ENCODE measurements at regions not wholly inside any gene's neighbourhood (a gene's known extent, or its start where the extent isn't known, plus 50 kb on each side); places are given as distances from the start of the nearest gene placed in this dataset.

DNA sequence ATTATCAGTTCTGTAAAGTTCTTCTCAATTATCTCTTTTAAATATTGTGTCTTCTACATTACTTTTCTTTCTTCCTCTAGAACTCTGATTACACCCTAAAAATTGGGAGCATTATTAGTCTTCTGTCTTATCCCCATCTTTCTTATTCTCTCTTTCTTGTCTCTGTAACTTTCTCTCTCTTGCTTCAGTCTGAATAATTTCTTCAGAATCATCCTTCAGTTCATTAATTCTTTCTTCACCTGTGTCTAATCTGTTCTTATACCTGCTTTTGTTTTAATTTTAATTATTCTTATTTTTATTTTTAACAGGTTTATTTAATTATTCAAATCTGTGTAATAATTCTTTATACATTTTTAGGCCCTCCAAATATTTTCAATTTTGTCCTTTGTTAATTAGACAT, 114.3 kb downstream of the GATA3 start:
- H3K27ac ChIP-seq (ENCODE audit: low read depth, low read length) = no peak overlapping the region
- Mint-ChIP-seq H3K27me3 (ENCODE audit: low read depth, unreplicated experiment) (peaks cover 5% of the 10 kb centered on the region), H3K9me3 (ENCODE audit: unreplicated experiment) (peaks cover 6% of the 10 kb centered on the region), H3K27ac (ENCODE audit: unreplicated experiment) (no peak overlapping the region), H3K36me3 (ENCODE audit: low read depth, unreplicated experiment) (no peaks in the 10 kb centered on the region), H3K4me1 (ENCODE audit: low read depth, unreplicated experiment) (no peaks in the 10 kb centered on the region), H3K4me3 (ENCODE audit: unreplicated experiment) (no peak overlapping the region)
- no peaks in the 10 kb centered on the region for H3K36me3 ChIP-seq (ENCODE audit: insufficient read depth, low read length)
- TF ChIP-seq, protein P1, sequence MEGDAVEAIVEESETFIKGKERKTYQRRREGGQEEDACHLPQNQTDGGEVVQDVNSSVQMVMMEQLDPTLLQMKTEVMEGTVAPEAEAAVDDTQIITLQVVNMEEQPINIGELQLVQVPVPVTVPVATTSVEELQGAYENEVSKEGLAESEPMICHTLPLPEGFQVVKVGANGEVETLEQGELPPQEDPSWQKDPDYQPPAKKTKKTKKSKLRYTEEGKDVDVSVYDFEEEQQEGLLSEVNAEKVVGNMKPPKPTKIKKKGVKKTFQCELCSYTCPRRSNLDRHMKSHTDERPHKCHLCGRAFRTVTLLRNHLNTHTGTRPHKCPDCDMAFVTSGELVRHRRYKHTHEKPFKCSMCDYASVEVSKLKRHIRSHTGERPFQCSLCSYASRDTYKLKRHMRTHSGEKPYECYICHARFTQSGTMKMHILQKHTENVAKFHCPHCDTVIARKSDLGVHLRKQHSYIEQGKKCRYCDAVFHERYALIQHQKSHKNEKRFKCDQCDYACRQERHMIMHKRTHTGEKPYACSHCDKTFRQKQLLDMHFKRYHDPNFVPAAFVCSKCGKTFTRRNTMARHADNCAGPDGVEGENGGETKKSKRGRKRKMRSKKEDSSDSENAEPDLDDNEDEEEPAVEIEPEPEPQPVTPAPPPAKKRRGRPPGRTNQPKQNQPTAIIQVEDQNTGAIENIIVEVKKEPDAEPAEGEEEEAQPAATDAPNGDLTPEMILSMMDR (IDR thresholded peaks at IDR 0.05; ENCODE audit: insufficient read depth, low read depth, low read length) = no peak
- TF ChIP-seq EZH2 (IDR thresholded peaks at IDR 0.05; ENCODE audit: insufficient read depth, low read length) = no peak
- DNase-seq (ENCODE audit: low read depth) (no peak), FAIRE-seq (no peak)
- H3K4me3 ChIP-seq (ENCODE audit: insufficient read depth, low read depth, low read length) = no peak overlapping the region
- H3K4me1 ChIP-seq (ENCODE audit: insufficient read depth, low read length) = no peaks in the 10 kb centered on the region
- no peaks in the 10 kb centered on the region for H4K20me1 ChIP-seq (ENCODE audit: insufficient read depth, low read length)
- H3K9me3 ChIP-seq (ENCODE audit: insufficient read depth, low read depth, low read length) = no peaks in the 10 kb centered on the region
- H3K4me2 ChIP-seq (ENCODE audit: low read length) = no peak overlapping the region
- H3K79me2 ChIP-seq (ENCODE audit: insufficient read depth, low read length) = no peaks in the 10 kb centered on the region
- no peak overlapping the region for H2AFZ ChIP-seq (ENCODE audit: low read depth, low read length)
- no peak overlapping the region for H3K9ac ChIP-seq (ENCODE audit: low read length)
- no peaks in the 10 kb centered on the region for H3K27me3 ChIP-seq (ENCODE audit: insufficient read depth, low read length)

DNA sequence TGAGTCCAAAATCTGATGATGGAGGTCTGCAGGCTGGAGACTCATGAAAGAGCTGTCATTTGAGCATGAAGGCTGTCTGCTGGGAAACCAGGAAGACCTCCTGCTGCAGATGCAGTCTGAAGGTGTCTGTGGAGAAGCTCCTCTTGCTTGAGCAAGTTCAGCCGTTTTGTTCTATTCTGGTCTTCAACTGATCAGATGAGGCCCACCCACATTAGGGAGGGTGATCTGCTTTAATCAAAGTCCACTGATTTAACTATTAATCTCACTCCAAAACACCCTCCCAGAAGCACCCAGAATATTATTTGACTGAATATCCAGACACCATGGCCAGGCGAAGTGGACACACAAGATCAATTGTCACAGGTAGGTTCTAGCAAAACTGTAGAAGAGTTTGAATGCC, 116.5 kb downstream of the GATA3 start:
- Histone ChIP-seq H4K20me1 (ENCODE audit: insufficient read depth, low read length) (no peaks in the 10 kb centered on the region), H3K36me3 (ENCODE audit: insufficient read depth, low read length) (no peaks in the 10 kb centered on the region), H3K9ac (ENCODE audit: low read length) (no peak overlapping the region), H3K4me2 (ENCODE audit: low read length) (no peak overlapping the region), H3K9me3 (ENCODE audit: insufficient read depth, low read depth, low read length) (no peaks in the 10 kb centered on the region), H3K79me2 (ENCODE audit: insufficient read depth, low read length) (no peaks in the 10 kb centered on the region), H3K27me3 (ENCODE audit: insufficient read depth, low read length) (no peaks in the 10 kb centered on the region), H2AFZ (ENCODE audit: low read depth, low read length) (no peak overlapping the region), H3K4me1 (ENCODE audit: insufficient read depth, low read length) (no peaks in the 10 kb centered on the region), H3K4me3 (ENCODE audit: insufficient read depth, low read depth, low read length) (no peak overlapping the region), H3K27ac (ENCODE audit: low read depth, low read length) (no peak overlapping the region)
- H3K4me3 Mint-ChIP-seq (ENCODE audit: unreplicated experiment) = no peak overlapping the region
- peaks cover 6% of the 10 kb centered on the region for H3K9me3 Mint-ChIP-seq (ENCODE audit: unreplicated experiment)
- H3K4me1 Mint-ChIP-seq (ENCODE audit: low read depth, unreplicated experiment) = no peaks in the 10 kb centered on the region
- peaks cover 5% of the 10 kb centered on the region for H3K27me3 Mint-ChIP-seq (ENCODE audit: low read depth, unreplicated experiment)
- H3K36me3 Mint-ChIP-seq (ENCODE audit: low read depth, unreplicated experiment) = no peaks in the 10 kb centered on the region
- DNase-seq (ENCODE audit: low read depth) (no peak), FAIRE-seq (no peak)
- no peak for TF ChIP-seq EZH2 (IDR thresholded peaks at IDR 0.05; ENCODE audit: insufficient read depth, low read length)
- TF ChIP-seq, protein P1 (IDR thresholded peaks at IDR 0.05; ENCODE audit: insufficient read depth, low read depth, low read length) = no peak
- no peak overlapping the region for H3K27ac Mint-ChIP-seq (ENCODE audit: unreplicated experiment)

DNA sequence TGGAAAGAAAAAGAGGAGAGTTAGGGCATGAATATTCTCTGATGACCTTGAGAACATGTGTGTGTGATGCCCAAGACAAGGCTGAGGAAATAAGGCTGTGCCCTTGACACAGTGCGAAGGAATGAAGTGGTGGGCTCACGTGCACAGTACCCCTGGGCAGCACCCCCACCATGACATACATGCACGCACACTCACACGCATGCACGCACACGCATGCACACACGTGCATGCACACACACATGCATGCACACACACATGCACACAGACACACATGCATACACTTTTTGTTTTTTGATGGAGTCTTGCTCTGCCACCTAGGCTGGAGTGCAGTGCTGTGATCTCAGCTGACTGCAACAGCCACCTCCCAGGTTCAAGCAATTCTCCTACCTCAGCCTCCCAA, 118.1 kb downstream of the GATA3 start:
- H3K4me2 ChIP-seq (ENCODE audit: low read length) = no peak overlapping the region
- no peak overlapping the region for H3K27ac ChIP-seq (ENCODE audit: low read depth, low read length)
- TF ChIP-seq, protein P1 (IDR thresholded peaks at IDR 0.05; ENCODE audit: insufficient read depth, low read depth, low read length) = no peak
- no peak for TF ChIP-seq EZH2 (IDR thresholded peaks at IDR 0.05; ENCODE audit: insufficient read depth, low read length)
- no peaks in the 10 kb centered on the region for H3K27me3 ChIP-seq (ENCODE audit: insufficient read depth, low read length)
- no peaks in the 10 kb centered on the region for H3K79me2 ChIP-seq (ENCODE audit: insufficient read depth, low read length)
- no peaks in the 10 kb centered on the region for H3K9me3 ChIP-seq (ENCODE audit: insufficient read depth, low read depth, low read length)
- H3K4me3 ChIP-seq (ENCODE audit: insufficient read depth, low read depth, low read length) = no peak overlapping the region
- no peaks in the 10 kb centered on the region for H3K4me1 ChIP-seq (ENCODE audit: insufficient read depth, low read length)
- Mint-ChIP-seq H3K27me3 (ENCODE audit: low read depth, unreplicated experiment) (peaks cover 5% of the 10 kb centered on the region), H3K9me3 (ENCODE audit: unreplicated experiment) (peaks cover 6% of the 10 kb centered on the region), H3K36me3 (ENCODE audit: low read depth, unreplicated experiment) (no peaks in the 10 kb centered on the region), H3K27ac (ENCODE audit: unreplicated experiment) (no peak overlapping the region), H3K4me3 (ENCODE audit: unreplicated experiment) (no peak overlapping the region), H3K4me1 (ENCODE audit: low read depth, unreplicated experiment) (no peaks in the 10 kb centered on the region)
- H2AFZ ChIP-seq (ENCODE audit: low read depth, low read length) = no peak overlapping the region
- H3K36me3 ChIP-seq (ENCODE audit: insufficient read depth, low read length) = no peaks in the 10 kb centered on the region
- no peaks in the 10 kb centered on the region for H4K20me1 ChIP-seq (ENCODE audit: insufficient read depth, low read length)
- no peak overlapping the region for H3K9ac ChIP-seq (ENCODE audit: low read length)
- no peak for DNase-seq (ENCODE audit: low read depth)
- FAIRE-seq = no peak
